Thyroid gland (tissue), 4 donors: ENCODE measurements at regions not wholly inside any gene's neighbourhood (a gene's known extent, or its start where the extent isn't known, plus 50 kb on each side); places are given as distances from the start of the nearest gene placed in this dataset.
"Not testable (repeated sequence)": the region's sequence is repeated elsewhere in the genome, so short reads cannot be mapped to it uniquely, and the experiment has no call there.

Source experiments
- DNase-seq, 2 donors: peaks; one replicate each; pipeline ENCODE4 v3.0.0-alpha.2; 2019
- H3K27ac ChIP-seq, 3 donors: fragments of 200-600 bp; sonication (generic); 1 replicate in 2 of 3; 2 replicates in 1 of 3; pipeline ENCODE4 v1.5.1; 2016 to 2019; ENCODE audit warnings: mild to moderate bottlenecking in 1 of 3, moderate library complexity in 1 of 3
- H3K27me3 ChIP-seq: fragments of 200-600 bp; sonication (generic); one replicate; pipeline ENCODE4 v1.5.1; 2019
- H3K36me3 ChIP-seq, 2 donors: fragments of 200-600 bp; sonication (generic); one replicate each; pipeline ENCODE4 v1.5.1; 2016 to 2019
- H3K4me1 ChIP-seq, 2 donors: fragments of 200-600 bp; sonication (generic); one replicate each; pipeline ENCODE4 v1.5.1; 2017 to 2019
- H3K4me3 ChIP-seq, 3 donors: fragments of 200-600 bp; sonication (generic); replicated peaks in 1 of 3; 1 replicate in 2 of 3; 2 replicates in 1 of 3; pipeline ENCODE4 v1.5.1; 2016; ENCODE audit warnings: mild to moderate bottlenecking in 1 of 3
- H3K9me3 ChIP-seq: fragments of 200-600 bp; sonication (generic); one replicate; pipeline ENCODE4 v1.5.1; 2017
- POLR2A ChIP-seq, 2 donors: fragments of 450-650 bp; IDR thresholded peaks; one replicate each; pipeline ENCODE4 v1.6.1; 2017; ENCODE audit warnings: antibody characterized with exemption in 2 of 2, mild to moderate bottlenecking in 2 of 2, moderate library complexity in 1 of 2
- WGBS, 2 donors: methylation state at CpG; one replicate each; pipeline ENCODE4 v1.1.5; 2017; 5-methylcytosine and 5-hydroxymethylcytosine counted together
- intact Hi-C: fragments of 100-400 bp; cut with DNase I; formaldehyde crosslinking; loops from one replicate; pipeline ENCODE4 v1.15.1; 2023
- TF ChIP-seq, protein P1 (sequence below), 6 experiments: fragments of 200-600 bp in 3 of 6; fragments of 450-650 bp in 3 of 6; sonication (generic) in 3 of 6; IDR thresholded peaks; one replicate each; pipeline ENCODE4 v1.5.1; 2016 to 2019; ENCODE audit warnings: antibody characterized with exemption in 6 of 6, mild to moderate bottlenecking in 2 of 6, inconsistent platforms in 1 of 6, moderate library complexity in 1 of 6

DNA sequence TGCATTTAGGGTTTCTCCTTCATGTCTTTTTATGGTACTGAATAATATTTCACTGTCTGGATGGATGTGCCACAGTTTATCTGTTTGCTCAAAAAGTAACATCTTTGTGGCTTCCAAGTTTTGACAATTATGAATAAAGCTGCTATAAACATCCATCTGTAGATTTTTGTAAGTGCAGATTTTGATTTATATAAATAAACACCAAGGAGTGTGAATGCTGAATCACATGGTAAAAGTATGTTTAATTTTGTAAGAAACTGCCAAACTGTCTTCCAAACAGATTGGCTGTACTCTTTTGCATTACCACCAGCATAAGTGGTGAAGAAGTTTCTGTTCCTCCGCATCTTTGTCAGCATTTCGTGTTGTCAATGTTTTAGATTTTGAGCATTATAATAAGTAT, 158.7 kb upstream of the GIMD1 start:
- Histone ChIP-seq H3K4me3 (no peak overlapping the region), H3K27ac (no peak overlapping the region), H3K27me3 (no peaks in the 10 kb centered on the region), H3K36me3 (no peaks in the 10 kb centered on the region), H3K9me3 (no peaks in the 10 kb centered on the region), H3K4me1 (no peaks in the 10 kb centered on the region)
- intact Hi-C loops = no loop called here
- no peak for DNase-seq
- 91 to 96% methylated on average over 2 of the region's 2 CpGs for WGBS, 2 donors
- TF ChIP-seq POLR2A (IDR thresholded peaks at IDR 0.05) = no peak
- TF ChIP-seq, protein P1, sequence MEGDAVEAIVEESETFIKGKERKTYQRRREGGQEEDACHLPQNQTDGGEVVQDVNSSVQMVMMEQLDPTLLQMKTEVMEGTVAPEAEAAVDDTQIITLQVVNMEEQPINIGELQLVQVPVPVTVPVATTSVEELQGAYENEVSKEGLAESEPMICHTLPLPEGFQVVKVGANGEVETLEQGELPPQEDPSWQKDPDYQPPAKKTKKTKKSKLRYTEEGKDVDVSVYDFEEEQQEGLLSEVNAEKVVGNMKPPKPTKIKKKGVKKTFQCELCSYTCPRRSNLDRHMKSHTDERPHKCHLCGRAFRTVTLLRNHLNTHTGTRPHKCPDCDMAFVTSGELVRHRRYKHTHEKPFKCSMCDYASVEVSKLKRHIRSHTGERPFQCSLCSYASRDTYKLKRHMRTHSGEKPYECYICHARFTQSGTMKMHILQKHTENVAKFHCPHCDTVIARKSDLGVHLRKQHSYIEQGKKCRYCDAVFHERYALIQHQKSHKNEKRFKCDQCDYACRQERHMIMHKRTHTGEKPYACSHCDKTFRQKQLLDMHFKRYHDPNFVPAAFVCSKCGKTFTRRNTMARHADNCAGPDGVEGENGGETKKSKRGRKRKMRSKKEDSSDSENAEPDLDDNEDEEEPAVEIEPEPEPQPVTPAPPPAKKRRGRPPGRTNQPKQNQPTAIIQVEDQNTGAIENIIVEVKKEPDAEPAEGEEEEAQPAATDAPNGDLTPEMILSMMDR (IDR thresholded peaks at IDR 0.05) = no peak

DNA sequence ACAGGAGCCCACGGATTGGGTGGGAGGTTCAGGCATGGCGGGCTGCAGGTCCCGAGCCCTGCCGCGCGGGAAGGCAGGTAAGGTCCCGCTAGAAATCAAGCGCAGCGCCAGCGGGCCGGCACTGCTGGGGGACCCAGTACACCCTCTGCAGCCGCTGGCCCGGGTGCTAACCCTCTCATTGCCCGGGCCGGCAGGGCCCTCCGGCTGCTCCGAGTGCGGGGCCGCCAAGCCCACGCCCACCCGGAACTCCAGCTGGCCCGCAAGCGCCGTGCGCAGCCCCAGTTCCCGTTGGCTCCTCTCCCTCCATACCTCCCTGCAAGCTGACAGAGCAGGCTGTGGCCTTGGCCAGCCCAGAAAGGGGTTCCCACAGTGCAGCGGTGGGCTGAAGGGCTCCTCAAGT, 156.8 kb upstream of the GIMD1 start:
- H3K27me3 ChIP-seq, H3K4me3 ChIP-seq, H3K9me3 ChIP-seq, H3K4me1 ChIP-seq, intact Hi-C loops, DNase-seq, H3K27ac ChIP-seq, H3K36me3 ChIP-seq: not testable (repeated sequence)
- 90 to 94% methylated on average over 2 to 27 of the region's 27 CpGs for WGBS, 2 donors

DNA sequence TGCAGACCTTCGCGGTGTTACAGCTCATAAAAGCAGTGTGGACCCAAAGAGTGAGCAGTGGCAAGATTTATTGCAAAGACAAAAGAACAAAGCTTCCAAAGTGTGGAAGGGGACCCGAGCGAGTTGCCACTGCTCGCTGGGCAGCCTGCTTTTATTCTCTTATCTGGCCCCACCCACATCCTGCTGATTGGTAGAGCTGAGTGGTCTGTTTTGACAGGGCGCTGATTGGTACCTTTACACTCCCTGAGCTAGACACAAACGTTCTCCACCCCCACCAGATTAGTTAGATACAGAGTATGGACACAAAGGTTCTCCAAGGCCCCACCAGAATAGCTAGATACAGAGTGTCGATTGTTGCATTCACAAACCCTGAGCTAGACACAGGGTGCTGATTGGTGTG, 156.2 kb upstream of the GIMD1 start:
- WGBS, 2 donors = 79 to 83% methylated on average over 8 of the region's 8 CpGs
- intact Hi-C loops, DNase-seq, H3K36me3 ChIP-seq, H3K4me3 ChIP-seq, H3K9me3 ChIP-seq, H3K27me3 ChIP-seq, H3K4me1 ChIP-seq, H3K27ac ChIP-seq: not testable (repeated sequence)

DNA sequence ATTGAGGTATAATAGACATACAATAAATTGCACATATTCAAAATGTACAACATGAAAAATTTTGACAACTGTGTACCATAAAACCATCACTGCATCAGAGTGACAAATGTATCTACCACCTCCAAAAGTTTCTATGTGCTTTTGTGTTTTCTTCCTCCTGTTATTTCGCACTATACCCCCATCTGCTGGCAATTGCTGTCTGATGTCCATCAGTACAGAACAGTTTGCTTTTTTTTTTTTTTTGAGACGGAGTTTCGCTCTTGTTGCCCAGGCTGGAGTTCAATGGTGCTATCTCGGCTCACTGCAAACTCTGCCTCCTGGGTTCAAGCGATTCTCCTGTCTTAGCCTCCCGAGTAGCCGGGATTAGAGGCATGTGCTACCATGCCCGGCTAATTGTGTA, 154.3 kb upstream of the GIMD1 start:
- no peaks in the 10 kb centered on the region for H3K36me3 ChIP-seq
- 89 to 92% methylated on average over 8 of the region's 8 CpGs for WGBS, 2 donors
- DNase-seq = no peak
- no peak overlapping the region for H3K27ac ChIP-seq
- no peaks in the 10 kb centered on the region for H3K27me3 ChIP-seq
- intact Hi-C loops = no loop called here
- TF ChIP-seq POLR2A (IDR thresholded peaks at IDR 0.05) = no peak
- H3K4me3 ChIP-seq = no peak overlapping the region
- no peaks in the 10 kb centered on the region for H3K9me3 ChIP-seq
- no peaks in the 10 kb centered on the region for H3K4me1 ChIP-seq

DNA sequence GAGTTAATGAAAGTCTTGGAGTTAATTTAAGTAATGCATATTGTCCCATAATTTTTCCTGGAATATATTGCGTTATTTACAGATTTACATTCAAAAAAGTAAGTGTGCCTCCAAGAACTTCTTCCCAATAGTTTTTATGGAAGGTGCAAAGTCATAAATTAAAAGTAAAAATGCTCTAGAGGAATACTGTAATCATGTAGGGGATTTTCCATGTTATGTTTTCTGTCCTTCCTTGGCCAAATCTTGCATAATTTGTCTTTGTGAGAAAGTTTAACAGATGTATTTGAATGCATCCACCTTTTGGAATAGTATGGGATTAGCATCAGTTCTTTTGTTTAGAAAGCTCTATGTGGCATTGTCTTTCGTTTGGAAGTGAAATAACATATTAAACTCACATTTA, 144.1 kb upstream of the GIMD1 start:
- no peaks in the 10 kb centered on the region for H3K4me1 ChIP-seq
- 71 to 81% methylated on average over 2 of the region's 2 CpGs for WGBS, 2 donors
- H3K27ac ChIP-seq = no peak overlapping the region
- H3K27me3 ChIP-seq = no peaks in the 10 kb centered on the region
- no peaks in the 10 kb centered on the region for H3K9me3 ChIP-seq
- intact Hi-C loops = no loop called here
- no peak overlapping the region for H3K4me3 ChIP-seq
- TF ChIP-seq, protein P1 (IDR thresholded peaks at IDR 0.05) = no peak
- no peak for TF ChIP-seq POLR2A (IDR thresholded peaks at IDR 0.05)
- no peak for DNase-seq
- H3K36me3 ChIP-seq = no peaks in the 10 kb centered on the region

DNA sequence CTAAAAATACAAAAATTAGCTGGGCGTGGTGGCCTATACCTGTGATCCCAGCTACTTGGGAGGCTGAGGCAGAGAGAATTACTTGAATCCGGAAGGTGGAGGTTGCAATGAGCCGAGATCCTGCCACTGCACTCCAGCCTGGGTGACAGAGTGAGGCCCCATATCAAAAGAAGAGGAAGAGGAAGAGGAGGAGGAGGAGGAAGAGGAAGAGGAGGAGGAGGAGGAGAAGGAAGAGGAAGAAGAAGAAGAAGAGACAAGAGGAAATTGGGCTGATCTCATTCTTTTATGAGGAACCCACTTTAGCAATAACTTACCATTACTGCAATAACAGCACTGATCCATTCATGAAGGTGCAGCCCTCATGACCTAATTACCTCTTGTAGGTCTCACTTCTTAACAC, 138.9 kb upstream of the GIMD1 start:
- intact Hi-C loops = no loop called here
- no peak for DNase-seq
- Histone ChIP-seq H3K9me3 (no peaks in the 10 kb centered on the region), H3K27ac (no peak overlapping the region), H3K4me3 (no peak overlapping the region), H3K4me1 (no peaks in the 10 kb centered on the region), H3K27me3 (no peaks in the 10 kb centered on the region), H3K36me3 (no peaks in the 10 kb centered on the region)
- WGBS, 2 donors = 90% methylated on average over 3 of the region's 3 CpGs
- no peak for TF ChIP-seq POLR2A (IDR thresholded peaks at IDR 0.05)
- TF ChIP-seq, protein P1 (IDR thresholded peaks at IDR 0.05) = no peak
